NCI-H2196 treated with DMSO at 0.1 percent for 48 hours (cell line): ENCODE measurements at regions not wholly inside any gene's neighbourhood (a gene's known extent, or its start where the extent isn't known, plus 50 kb on each side); places are given as distances from the start of the nearest gene placed in this dataset.

Source experiments
- DNase-seq: peaks from one replicate; lab custom pipeline; 2025; ENCODE audit not compliant: unreplicated experiment; lab: John Stamatoyannopoulos, UW

DNA sequence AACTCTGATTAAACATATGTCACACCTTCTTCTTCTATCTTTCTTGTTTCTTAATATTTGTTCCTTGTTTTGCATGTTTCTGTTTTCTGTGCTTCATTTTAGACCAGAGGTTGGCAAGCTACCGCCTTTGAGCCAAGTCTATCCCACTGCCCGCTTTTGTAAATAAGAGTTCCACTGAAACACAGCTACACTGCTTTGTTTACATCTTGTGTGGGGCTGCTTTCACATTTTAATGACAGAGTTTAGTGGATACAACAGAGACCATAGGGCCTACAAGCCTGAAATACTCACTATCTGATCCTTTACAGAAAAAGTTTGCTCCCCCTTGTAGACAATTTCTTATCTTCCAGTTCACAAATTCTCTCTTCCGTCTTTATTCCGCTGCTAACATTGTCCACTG, 109.4 kb upstream of the SPACA1 start:
- DNase-seq = no peak

GRCh38 chr6:87936065-87936464, 111.6 kb upstream of the SPACA1 start:
- DNase-seq = no peak

- no peak for DNase-seq
These were observed 112.4 kb upstream of the SPACA1 start for GRCh38 chr6:87935196-87935595.

DNA sequence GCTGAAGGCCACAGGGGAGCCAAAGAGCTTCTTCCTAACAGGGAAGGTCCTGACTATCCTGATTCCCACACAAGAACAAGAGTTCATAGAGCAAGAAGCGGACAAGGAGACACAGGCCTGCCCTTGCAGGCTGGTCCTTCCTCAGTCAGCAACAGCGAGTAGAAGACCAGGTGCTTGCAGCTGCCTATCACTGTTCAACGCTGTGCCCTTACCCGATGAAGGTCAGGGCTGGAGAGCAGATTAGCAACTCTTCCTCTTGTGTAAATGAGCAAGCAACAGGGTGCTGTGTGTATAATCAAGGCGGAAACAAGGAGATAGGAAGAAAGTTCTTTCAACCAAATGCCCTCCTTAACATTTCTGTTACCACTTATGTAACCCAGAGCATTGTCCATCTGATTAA, 115.3 kb upstream of the SPACA1 start:
- DNase-seq = no peak

- peak; percentile 14 for DNase-seq
These were observed 117.8 kb upstream of the SPACA1 start for GRCh38 chr6:87929843-87930288.

DNA sequence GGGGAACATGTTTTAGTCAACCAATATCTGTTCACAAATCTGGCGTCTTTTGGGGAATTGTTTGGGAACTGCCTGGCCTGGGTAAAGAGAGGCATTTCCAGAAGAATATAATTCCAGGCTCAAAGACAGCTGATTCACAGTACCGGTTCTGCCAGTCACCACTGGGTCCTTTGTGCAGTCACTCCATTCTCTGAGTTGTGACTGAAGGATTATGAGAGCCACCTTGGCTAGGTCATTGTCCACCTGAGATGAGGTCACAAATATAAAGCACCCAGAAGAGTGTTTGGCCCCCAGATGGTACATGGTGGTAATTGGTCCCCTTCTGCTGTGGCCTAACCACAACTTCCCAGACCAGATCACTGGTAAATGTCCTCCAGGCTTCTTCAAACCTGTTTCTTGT, 121.0 kb upstream of the SPACA1 start:
- no peak for DNase-seq

DNA sequence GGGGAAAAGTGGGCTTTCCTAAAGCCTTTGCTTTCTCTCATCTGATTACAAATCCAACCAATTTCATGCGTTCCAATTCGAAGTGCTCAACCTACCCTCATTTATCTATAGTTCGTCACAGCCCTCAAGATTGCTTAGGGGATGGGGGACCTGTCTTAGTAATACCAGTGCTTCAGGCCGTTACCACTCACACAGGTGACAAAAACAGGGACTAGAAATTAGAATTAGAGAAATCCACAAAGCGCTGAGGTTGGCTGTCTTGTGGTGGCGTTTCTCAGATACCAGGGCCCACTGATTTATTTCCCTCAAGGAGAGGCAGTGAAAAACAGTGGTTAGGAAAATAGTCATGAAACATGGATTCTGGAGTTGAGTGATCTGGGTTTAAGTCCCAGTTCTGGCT, 121.6 kb upstream of the SPACA1 start:
- no peak for DNase-seq

DNA sequence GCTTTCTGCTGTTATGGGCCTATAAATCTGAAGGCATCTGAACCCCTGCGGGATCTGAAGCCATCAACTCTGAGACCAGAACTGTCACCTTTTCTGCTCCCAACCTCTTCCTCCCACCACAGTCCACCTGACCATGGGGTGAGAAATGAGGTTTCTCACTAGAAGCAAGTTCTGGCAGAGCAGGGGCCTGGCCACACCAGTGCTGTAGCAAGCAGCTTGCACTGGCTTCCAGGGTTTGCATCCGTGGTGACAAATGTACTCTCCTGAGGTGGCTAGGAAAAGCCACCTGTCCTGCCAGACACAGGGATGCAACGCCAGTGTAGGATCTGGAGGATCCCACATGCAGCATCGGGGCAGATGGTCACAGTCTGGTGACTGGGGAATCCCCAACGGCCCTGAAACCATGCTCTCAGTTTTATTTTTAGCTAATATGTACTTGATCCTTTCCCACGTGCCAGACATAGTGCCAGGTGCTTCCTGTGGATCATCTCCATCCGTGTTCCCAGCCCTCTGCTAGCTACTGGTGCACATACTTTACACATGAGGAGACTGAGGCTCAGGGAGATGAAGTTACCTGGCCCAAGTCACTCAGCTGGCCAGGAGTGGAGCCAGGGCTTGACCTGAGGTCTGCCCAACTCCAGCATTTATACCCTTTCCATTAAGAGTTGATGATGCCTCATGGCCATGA, 122.1 kb upstream of the SPACA1 start:
- no peak for DNase-seq

DNA sequence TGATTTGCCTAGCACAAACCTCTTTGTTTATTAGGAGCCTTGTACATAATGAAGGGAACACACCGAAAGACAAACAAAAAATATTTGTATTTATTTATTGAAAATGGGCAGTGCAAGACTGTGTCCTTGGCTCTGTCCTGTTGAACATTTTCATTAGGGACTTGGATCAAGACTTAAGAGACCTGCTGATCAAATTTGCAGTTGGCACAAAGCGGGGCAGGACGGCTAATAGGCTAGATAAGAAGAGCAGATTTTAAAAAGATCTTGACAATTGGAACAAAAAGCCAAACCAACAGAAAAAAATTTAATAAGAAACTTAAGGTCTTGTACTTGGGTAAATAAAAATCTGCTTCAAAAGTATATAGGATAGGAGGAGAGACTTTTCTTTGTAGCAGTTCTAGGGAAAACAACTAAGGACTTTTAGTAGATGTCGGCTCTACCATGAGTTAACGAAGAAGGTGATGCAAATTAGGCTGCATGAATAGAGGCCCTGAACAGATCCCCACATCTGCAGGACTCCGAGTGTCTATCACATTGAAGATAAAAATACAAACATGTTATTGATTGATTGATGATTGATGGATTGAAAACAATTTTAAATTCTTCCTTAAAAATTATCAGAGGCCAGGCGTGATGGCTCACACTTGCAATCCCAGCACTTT, 124.1 kb upstream of the SPACA1 start:
- DNase-seq = no peak

DNA sequence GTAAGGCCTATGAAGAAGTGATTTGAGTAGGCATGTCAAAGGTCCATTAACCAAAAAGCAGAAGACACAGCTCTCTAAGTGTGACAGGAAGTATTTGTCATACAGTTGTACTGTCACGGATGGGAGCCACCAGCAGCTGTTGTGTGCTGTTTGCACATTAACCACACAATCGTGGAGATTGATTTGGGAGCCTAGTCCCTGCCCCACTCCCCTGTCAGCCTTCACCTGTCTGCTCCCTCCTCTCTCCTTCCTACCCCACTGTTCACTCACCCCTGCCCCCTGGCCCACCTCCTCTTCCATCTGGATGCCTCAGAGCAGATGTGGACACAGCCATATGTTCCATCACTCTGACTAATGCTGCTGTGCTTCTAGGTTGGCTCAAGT, 124.7 kb upstream of the SPACA1 start:
- no peak for DNase-seq

DNA sequence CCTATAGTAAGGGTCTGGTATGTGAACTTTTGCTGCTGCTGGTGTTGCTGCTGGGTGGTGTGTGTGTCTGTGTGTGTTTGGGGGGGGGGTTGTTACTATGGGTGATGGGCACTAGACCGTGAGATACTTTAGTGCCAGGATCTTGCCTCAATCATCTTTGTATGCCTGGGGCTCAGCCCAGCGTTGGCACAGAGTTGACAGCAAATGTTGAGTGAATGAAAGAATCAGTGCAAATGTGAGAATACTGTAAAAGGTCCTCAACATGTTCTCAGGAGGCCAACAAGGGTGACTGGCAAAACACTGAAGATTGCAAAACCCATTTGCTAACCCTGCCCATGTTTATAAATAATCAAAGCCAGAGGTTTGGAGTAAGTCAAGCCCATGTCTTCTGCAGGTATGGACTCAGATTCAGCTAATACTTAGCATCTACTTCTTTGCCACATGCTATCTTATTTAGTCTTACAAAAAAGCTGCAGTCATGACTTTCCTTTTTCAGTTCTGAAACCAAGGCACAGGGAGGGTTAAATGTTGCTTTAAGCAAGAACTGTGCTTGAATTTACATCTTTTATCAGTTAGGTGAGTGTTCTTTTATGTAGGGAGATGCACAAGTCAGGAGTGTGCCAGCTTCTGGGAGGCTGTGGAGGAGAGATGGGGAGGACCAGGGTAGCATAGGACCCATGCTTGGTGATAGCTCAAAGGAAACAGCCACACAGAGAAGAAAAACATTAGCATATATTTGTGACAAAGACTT, 125.3 kb upstream of the SPACA1 start:
- DNase-seq = no peak

GRCh38 chr6:87921034-87921433, 126.6 kb upstream of the SPACA1 start:
- no peak for DNase-seq

DNA sequence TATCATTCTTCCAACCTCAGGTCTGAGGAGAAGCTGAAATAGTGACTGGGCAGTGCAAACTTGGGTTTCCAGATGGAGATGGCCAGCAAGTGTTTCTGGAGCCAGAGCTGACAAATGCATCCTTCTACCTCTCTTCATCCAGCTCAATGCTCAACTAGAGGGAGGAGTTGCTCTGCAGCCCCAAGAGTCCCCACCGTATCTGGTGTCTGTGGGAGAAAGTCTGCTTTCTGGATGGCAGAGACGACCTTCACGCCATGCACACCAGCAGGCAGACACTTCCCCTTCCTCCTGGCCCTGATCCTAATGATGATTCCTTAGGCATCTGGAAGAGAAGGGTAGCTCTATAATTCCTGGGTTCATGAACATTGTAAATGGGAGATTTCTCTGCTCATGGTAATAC, 127.4 kb upstream of the SPACA1 start:
- no peak for DNase-seq

- no peak for DNase-seq
These were observed 128.2 kb upstream of the SPACA1 start for GRCh38 chr6:87919416-87919815.

DNA sequence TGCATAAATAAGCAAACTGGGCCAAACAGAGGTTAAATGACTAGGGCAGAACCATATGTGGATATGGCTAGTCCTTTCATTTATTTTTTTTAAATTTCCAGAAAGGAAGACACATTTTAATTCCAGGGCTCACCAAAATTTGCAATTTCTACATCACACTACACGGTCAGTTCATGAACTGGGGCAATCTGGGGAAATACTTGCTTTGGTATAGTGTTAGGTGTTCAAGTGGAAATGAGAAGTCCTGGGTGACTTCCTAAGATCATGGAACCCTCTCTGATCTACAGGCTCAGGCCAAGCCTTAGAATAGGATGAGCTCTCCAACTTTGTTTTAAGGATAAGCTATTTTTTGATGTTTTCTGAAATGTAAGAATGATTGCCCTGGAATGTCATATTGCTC, 128.6 kb upstream of the SPACA1 start:
- DNase-seq = no peak

GRCh38 chr6:87918461-87918941, 129.1 kb upstream of the SPACA1 start:
- no peak for DNase-seq

GRCh38 chr6:87917886-87918285, 129.8 kb upstream of the SPACA1 start:
- no peak for DNase-seq

DNA sequence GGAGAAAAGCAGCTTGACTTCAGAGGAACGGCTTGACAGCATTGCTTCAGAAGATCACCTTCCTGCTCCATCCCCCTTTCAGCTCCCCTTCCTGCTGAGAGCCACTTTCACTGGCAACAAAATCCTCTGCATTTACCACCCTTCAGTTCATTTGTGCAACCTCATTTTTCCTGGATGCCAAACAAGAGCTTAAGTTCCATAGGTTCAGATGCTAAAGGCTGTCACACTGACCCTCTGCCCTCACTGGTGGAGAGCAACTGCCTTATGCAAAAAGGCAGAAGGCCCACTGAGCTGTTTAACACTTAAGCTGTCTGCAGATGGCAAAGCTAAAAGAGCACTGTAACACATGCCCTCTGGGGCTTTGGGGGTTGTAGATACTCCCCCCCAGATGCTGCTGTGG, 131.2 kb upstream of the SPACA1 start:
- no peak for DNase-seq

DNA sequence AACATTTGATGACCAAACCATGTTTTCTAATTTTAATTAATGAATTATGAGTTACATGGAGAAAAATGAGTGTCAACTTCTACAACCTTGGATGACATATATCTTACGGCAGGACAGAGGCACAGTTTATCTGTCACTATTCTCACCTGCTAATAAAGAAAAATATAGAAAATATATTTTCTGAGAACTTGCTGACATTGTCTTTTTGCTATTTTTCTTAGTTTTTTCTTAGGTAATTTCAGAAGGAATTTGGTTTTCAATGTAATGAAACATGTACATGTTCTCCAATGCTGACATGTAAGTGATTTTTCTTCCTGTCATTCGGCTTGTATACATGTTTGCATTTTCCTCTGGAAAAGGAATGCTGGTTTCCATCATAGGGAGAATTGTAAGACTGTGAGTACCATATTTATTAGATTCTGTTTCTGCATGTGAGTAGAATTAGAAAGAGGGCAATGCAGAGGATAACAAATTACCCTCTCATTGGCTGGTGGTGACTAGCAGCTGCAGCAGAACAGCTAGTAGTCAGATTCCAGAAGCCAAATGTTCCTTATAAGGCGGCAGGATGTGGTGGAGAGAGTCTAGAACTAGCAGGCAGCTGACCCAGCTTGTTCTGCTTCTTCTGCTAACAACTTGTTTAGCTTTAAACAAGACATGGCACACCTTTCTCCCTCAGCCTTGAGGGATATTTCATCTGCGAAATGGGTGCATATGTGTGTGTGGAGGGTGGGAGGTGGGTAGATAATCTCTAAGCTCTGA, 132.8 kb upstream of the SPACA1 start:
- no peak for DNase-seq

DNA sequence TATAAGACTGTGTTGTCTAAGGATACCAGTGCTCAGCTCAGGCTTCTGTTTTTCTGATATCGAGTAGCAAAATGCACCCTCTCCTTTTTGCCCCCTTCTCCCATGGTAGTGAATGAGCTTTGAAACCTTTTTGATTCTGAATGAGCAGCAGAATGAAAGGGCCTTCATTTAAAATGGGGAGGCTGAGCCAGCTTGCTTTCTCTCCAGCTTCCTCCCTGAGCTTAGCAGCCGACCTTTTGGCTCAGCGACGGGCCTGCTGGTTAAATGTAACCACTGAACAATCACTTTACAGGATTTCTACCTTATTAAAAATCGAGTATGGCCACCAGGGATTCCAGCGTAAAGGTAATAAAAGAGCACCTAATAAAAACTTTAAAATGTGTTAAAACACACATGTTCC, 133.7 kb upstream of the SPACA1 start:
- no peak for DNase-seq

- DNase-seq = no peak
These were observed 135.5 kb upstream of the SPACA1 start for GRCh38 chr6:87912102-87912501.
